ENCODE measurements at regions not wholly inside any gene's neighbourhood (a gene's known extent, or its start where the extent isn't known, plus 50 kb on each side); places are given as distances from the start of the nearest gene placed in this dataset.
"Not testable (repeated sequence)": the region's sequence is repeated elsewhere in the genome, so short reads cannot be mapped to it uniquely, and the experiment has no call there.

DNA sequence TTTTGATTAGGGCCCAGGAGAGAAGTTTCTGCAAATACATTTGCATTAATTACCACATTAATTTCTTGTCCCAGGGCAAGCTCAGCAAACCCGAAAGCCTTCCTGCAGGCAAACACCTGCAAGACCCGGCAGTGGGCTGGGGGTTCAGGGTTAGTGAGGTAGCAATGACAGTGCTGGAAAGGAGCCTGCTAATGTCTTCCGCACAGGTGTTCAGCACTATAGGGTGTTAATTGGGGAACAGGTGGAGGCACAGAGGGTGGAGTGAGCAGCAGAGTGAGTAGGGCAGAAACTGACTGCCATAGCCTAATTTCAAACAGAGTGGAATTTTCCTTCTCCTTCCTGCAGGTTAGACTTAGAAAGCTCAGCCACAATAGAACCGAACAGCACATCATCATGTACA, 50.9 kb upstream of the UBASH3B start:
- DNase-seq, result no peak

GRCh38 chr11:122601141-122602125, 54.1 kb upstream of the UBASH3B start:
- DNase-seq, result peak; percentile 93

DNA sequence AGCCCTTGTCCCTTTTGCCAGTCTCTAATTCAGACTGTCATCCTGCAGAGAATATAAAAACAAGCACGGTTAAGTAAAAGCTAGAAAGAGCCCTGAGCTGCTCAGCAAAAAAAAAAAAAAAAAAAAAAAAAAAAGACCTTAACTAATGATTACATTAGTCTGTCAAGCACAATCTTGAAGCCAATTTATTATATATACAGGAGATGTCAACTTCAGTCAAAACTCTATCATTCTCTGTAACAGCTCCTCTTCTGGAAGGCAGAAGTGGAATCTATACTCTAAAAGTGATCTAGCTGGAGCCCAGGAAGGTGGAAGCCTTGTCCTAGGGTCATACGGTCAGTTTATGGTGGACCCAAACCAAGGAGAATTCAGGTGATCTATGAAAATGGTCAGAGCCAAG, 55.2 kb upstream of the UBASH3B start:
- no peak for DNase-seq

GRCh38 chr11:122599434-122599833, 56.1 kb upstream of the UBASH3B start:
- peak; percentile 28 for DNase-seq

DNA sequence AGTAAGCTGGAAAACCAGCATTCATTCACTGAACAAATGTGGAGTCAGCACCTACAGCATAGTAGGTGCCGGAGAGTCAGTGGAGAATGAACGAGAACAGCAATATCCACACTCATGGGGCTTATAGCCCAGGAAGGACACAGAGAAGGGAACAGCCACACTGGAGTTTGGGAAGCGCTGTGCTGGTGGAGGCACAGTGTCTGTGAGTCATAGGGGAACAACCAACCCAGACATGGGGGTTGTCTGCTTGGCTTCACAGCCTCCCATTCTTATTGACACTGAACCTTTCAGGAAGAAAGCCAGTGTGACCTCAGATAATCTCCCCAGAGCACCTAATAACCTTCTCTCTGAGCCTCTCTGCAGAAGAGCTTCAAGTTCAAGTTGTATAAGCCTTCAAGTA, 56.6 kb upstream of the UBASH3B start:
- DNase-seq, result peak; percentile 68

DNA sequence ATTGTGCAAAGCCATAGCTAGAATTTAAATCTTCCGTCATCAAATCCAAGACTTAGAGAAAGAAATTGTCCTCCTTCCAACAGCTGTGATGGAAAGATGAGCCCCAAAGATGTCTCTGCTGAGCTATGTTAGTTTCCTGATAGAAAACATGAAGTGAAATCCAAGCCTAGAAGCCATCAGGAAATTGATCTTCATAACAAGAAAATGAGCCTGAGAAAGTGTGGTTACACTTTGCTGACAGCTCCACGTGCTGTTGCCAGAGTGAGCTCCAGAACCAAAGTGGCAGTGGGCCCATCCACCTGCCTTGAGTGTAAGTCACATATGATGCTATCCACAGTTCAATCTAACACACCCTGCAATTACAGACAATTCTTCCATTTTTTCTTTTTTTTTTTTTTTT, 58.0 kb upstream of the UBASH3B start:
- DNase-seq, result no peak

GRCh38 chr11:122594986-122595645, 60.4 kb upstream of the UBASH3B start:
- DNase-seq, result peak; percentile 75

DNA sequence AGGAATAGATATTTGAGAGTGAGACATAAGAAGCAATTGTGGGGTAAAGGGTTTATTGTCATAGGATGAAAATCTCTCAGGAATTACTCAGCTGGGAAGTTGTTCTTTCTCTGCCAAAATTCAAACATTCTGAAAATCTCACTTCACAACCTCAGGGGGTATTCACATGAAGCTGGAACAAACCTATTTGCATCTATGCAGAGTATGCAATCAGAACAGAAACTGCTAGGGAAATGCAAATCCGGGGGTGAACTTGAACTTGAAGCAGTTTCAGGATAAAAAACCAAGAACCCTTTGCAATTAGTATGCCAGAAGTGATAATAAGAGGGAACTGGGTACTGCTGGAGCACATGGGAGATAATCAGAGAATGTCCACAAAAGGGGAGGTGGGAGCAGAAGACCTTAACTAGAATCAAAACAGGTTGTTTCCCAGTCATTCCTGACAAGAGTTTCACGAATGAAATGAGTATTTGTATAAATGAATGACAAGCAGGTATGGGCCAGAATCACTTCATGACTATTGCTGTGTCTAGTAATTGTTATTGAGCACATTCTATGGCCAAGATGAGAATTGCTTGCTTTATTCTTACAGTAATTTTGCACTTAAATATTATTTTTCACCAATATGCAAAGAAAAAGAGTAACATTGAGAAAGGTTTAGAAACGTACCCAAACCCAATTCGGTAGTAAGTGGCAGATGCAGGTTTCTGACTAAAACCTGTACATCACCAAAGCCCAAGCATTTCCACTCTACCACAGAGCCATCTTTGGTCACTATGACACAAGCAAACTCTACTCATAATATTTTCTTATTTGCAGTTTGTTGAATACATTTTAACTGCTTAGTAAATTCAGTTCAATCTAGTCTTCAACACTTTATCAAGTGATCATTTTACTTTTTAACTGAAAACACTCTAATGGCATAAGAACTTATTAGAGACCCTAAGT, 61.8 kb upstream of the UBASH3B start:
- DNase-seq, result peak; percentile 25

DNA sequence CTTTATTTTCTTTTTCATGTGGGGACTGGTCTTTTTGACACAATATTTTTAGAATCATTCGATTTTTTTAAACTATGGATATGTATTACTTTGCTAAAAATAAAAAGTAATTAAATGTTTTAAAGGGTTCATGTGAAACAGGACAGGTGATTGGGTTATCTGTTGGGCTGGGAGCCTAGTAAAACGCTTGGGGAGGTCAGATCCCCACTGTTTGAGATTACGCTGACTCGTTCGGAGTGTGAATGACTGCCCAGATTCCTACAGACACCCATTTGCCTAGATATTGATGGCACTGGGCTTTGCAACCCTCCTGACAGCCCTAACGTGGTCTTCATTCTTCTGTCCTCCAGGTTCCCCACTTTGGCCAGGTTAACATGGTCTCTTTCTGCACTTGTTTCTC, 62.9 kb upstream of the UBASH3B start:
- DNase-seq, result no peak

DNA sequence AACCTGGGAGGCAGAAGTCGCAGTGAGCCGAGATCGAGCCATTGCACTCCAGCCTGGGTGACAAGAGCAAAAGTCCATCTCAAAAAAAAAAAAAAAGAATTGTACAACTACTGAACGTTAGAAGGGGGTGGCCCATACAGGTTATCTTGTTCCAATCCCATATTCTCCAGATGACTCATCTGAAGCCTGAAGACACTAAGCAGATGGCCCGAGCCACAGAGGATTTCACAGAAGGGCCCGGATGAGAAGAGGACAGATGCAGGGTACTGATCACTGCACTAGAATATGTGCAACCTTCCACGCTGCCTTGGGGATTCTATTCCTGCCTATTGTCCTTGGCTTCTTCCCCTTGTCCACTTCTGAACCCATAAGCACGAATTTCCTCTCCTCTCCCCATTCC, 70.9 kb upstream of the UBASH3B start:
- no peak for DNase-seq

DNA sequence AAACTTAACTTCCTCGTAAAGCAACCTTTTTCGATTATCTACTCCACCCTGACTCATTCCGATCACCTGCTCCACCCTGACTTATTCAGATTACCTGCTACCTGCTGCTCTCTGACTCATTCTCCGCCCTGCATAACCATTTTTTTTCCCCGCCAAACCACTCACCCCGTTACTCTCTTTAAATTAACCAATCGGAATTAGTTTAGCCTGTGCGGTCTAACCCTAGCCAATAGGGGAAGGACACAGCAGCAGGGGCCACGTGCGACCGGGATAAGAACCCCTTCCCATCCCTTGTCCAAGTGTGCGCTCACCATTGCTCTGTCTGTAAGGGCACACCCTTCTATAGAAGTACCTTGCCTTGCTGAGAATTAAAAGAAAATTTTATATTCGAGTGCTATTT, 75.5 kb upstream of the UBASH3B start:
- DNase-seq, result not testable (repeated sequence)

DNA sequence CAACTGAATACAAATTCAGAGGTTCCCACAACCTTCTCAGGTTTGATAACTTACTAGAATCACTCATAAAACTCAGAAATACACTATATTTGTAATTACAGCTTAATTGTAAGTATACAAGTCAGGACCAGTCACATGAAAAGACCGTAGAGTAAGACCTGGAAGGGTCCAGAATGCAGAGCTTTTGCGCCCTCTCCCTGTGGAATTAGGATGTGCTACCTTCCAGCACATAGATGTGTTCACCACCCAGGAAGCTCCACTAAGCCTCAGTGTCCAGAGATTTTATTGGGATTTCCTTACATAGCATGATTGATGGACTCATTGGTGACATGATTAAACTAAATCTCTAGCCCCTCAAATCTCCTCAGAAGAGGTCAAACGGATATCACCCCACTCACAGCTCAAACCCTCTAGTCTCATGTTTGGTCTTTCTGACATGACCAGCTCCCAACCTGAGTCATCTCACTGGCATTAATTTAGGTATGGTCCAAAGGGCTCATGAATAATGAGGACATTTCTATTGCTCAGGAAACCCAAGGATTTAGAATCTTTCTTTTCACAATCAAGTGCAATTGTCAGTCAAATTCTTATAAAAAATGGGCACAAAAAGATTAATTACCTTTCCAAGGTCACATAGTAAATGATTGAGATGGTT, 77.2 kb upstream of the UBASH3B start:
- DNase-seq, result peak; percentile 14

- peak; percentile 42 for DNase-seq
Observed at GRCh38 chr11:122572592-122572991, 82.9 kb upstream of the UBASH3B start.

- DNase-seq, result no peak
Observed at GRCh38 chr11:122563761-122564160, 91.8 kb upstream of the UBASH3B start.

DNA sequence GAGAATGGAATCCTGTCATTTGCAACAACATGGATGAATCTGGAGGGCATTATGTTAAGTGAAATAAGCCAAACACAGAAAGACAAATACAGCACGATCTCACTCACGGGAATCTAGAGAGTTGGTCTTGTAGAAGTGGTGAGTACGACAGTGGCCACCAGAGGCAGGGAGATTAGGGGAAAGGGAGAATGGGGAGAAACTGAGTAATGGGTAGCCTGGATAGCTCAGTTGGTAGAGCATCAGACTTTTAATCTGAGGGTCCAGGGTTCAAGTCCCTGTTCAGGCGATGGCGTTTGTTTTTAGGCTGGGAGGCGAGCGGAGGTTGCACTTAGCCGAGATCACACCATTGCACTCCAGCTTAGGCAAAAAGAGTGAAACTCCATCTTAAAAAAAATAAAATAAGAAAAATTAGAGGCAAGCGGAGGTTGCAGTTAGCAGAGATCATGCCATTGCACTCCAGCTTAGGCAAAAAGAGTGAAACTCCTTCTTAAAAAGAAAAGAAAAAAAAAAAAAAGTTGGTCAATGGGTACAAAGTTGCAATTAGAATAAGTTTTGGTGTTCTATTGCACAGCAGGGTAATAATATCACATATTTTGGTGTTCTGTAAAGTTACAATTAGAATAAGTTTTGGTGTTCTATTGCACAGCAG, 95.7 kb upstream of the UBASH3B start:
- DNase-seq, result peak; percentile 37

GRCh38 chr11:122559218-122559617, 96.3 kb upstream of the UBASH3B start:
- DNase-seq, result not testable (repeated sequence)

DNA sequence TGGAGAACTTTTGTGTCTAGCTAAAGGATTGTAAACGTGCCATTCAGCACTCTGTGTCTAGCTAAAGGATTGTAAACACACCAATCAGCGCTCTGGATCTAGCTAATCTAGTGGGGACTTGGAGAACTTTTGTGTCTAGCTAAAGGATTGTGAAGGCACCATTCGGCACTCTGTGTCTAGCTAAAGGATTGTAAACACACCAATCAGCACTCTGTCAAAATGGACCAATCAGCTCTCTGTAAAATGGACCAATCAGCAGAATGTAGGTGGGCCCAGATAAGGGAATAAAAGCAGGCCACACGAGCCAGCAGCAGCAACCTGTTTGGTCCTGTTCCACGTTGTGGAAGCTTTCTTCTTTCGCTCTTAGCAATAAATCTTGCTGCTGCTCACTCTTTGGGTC, 98.4 kb upstream of the UBASH3B start:
- not testable (repeated sequence) for DNase-seq

GRCh38 chr11:122556605-122557004, 98.9 kb upstream of the UBASH3B start:
- peak; percentile 47 for DNase-seq

DNA sequence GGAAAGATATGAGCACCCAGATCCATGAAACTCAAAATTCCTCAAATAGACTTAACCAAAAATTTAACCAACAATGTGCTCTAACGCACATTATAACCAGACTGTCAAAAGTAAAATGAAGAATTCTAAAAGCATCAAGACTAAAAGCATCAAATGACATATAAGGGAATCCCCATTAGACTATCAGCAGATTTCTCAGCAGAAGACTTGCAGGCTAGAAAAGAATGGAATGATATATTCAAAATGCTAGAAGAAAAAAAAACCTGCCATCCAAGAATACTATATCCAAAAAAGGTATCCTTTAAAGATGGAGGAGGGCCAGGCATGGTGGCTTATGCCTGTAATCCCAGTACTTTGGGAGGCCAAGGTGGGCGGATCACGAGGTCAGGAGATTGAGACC, 117.5 kb upstream of the UBASH3B start:
- DNase-seq, result no peak

DNA sequence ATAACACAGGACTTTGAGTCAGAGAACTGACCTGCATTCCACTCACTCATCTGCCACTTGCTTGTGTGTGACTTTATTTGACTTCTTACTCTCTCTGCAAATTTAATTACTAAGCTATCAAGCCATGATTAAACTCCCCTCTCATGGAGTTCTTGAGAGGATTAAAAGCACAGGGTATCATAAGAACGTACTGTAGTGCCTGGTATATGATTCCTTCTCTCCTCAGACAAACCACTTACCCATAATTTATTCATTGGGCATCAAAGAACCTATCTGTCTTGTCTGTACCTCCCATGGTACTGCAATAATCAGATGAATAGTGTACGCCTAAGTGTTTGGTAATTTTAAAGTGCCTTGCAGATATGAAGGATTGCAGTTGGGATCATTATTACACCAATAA, 130.6 kb upstream of the UBASH3B start:
- DNase-seq, result no peak

GRCh38 chr11:122523846-122524805, 131.4 kb upstream of the UBASH3B start:
- peak; percentile 86 for DNase-seq
